Chondrocyte (in vitro differentiated cells): ENCODE measurements at regions not wholly inside any gene's neighbourhood (a gene's known extent, or its start where the extent isn't known, plus 50 kb on each side); places are given as distances from the start of the nearest gene placed in this dataset.

Experiments used
- DNase-seq: peaks from one replicate; pipeline ENCODE4 v3.0.0; 2021; ENCODE audit warnings: mixed read lengths, low spot score
- H3K27ac Mint-ChIP-seq: one replicate; pipeline ENCODE4 v1.8.0; 2021; ENCODE audit warnings: mild to moderate bottlenecking, moderate library complexity, mixed read lengths; ENCODE audit not compliant: unreplicated experiment
- H3K27me3 Mint-ChIP-seq: 2 replicates; pipeline ENCODE4 v1.8.0; 2021; ENCODE audit warnings: low read depth, mixed read lengths
- H3K36me3 Mint-ChIP-seq: 2 replicates; pipeline ENCODE4 v1.8.0; 2021; ENCODE audit warnings: low read depth, mixed read lengths
- H3K4me1 Mint-ChIP-seq: 2 replicates; pipeline ENCODE4 v1.8.0; 2021; ENCODE audit warnings: low read depth, mild to moderate bottlenecking, mixed read lengths
- H3K4me3 Mint-ChIP-seq: one replicate; pipeline ENCODE4 v1.8.0; 2021; ENCODE audit warnings: mild to moderate bottlenecking, moderate library complexity, mixed read lengths; ENCODE audit not compliant: unreplicated experiment
- H3K9me3 Mint-ChIP-seq: 2 replicates; pipeline ENCODE4 v1.8.0; 2021; ENCODE audit warnings: low read depth, mixed read lengths
- TF ChIP-seq, protein P1 (sequence below): fragments of 200-600 bp; sonication (generic); IDR thresholded peaks from 2 replicates; pipeline ENCODE4 v1.5.0; 2021; ENCODE audit warnings: antibody characterized with exemption, mild to moderate bottlenecking, moderate library complexity

DNA sequence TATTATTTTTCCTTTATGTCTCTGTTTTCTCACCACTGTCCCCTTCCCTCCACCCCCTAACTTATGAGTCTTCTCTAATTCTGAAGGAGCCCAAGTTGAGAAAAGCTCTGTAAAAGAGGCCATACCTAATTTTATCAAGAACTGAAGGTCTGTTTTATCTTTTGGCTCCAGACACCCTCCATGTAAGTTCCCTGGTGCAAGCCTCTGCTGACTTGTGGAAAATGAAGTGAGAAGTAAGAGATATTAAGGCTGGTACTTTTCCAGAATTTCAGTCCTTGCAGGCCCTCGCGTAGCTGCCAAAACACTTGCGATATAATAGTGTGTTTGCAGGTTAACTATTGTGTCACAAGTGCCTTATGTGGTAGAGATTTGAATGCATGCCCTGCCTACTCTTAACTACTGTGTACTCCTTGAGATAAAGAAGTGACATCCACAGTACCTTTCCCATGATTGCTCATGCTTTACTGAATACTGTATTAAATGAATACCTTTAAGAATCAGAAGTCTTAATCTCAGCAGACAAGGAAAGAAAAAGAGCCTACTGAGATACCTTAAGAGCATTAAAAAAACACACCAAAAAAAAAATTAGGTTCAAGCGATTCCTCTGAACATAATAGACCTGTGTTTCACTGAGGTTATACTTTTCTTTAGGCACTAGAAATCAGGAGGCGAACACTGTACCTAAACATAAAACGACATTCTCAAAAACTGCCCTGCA, 143.6 kb upstream of the ZNF184 start:
- H3K27ac Mint-ChIP-seq, result no peak overlapping the region
- H3K9me3 Mint-ChIP-seq, result no peaks in the 10 kb centered on the region
- H3K4me1 Mint-ChIP-seq, result peaks cover 17% of the 10 kb centered on the region
- H3K4me3 Mint-ChIP-seq, result peak overlapping the region; percentile 87
- H3K36me3 Mint-ChIP-seq, result no peaks in the 10 kb centered on the region
- H3K27me3 Mint-ChIP-seq, result peaks cover 31% of the 10 kb centered on the region
- no peak for DNase-seq
- TF ChIP-seq, protein P1, sequence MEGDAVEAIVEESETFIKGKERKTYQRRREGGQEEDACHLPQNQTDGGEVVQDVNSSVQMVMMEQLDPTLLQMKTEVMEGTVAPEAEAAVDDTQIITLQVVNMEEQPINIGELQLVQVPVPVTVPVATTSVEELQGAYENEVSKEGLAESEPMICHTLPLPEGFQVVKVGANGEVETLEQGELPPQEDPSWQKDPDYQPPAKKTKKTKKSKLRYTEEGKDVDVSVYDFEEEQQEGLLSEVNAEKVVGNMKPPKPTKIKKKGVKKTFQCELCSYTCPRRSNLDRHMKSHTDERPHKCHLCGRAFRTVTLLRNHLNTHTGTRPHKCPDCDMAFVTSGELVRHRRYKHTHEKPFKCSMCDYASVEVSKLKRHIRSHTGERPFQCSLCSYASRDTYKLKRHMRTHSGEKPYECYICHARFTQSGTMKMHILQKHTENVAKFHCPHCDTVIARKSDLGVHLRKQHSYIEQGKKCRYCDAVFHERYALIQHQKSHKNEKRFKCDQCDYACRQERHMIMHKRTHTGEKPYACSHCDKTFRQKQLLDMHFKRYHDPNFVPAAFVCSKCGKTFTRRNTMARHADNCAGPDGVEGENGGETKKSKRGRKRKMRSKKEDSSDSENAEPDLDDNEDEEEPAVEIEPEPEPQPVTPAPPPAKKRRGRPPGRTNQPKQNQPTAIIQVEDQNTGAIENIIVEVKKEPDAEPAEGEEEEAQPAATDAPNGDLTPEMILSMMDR, result no peak

DNA sequence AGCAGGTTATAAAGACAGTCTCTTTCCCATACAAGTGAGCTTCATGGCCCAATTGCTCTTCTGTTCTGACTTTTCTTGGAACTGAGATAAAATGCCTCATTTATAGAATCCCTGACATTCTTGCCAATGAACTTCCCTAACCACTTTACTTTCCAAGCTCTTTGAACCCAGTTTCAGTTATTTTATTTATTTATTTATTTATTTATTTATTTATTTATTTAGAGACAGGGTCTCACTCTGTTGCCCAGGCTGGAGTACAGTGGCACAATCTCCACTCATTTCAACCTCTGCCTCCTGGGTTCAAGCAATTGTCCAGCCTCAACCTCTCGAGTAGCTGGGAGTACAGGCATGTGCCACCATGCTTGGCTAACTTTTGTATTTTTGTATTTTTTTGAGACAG, 138.5 kb upstream of the ZNF184 start:
- H3K4me1 Mint-ChIP-seq, result peaks cover 5% of the 10 kb centered on the region
- TF ChIP-seq, protein P1, result no peak

DNA sequence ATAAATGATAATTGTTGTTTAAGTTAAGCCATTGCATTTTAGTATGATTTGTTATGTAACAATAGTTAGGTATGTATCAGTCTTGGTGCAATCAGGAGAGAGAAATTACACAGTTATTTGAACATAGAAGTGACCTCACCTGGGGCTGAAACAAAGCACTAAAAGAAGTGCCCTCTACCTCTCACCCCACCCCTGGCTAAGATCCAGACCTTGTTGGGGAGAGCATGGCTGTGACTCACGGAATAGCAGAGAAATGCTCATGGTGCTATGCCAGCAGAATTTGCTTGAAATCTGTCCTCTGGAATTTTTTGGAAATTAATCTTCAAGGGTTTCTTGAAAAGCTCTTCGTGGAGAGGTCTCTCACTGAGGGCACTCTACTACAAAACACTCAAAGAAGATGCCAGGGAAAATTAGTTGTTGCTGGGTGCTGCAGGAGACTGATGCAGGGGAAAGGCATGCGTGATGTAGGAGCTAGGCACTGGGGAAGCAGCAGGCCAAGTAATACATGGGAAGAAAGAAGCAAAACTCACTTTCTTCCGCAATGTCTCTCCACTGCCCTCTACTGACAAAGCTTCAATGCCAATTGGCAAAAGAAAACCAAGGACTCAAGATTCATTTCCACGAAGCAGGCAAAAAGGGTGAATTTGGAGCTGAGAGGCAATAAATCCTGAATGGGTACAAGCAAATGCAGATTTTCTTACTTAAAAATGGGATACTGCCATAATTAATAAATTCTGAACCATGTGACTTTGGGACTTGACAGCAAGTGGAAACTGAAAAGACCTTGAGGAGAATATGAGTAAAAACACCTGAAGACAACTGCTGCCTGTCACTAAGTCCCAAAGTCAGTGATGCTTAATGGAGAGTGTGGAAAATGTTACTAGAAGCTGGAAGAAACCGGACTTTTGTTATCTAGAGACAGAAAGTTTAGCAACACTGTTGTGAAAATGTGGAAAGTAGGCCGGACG, 136.3 kb upstream of the ZNF184 start:
- Mint-ChIP-seq H3K36me3 (no peaks in the 10 kb centered on the region), H3K27ac (no peak overlapping the region), H3K4me3 (no peak overlapping the region), H3K27me3 (peaks cover 14% of the 10 kb centered on the region), H3K9me3 (peaks cover 4% of the 10 kb centered on the region), H3K4me1 (peaks cover 20% of the 10 kb centered on the region)
- TF ChIP-seq, protein P1, result peak; percentile 80
- no peak for DNase-seq

More for the DNA sequence above, 138.5 kb upstream of the ZNF184 start:
- peaks cover 4% of the 10 kb centered on the region for H3K9me3 Mint-ChIP-seq
- no peak for DNase-seq
- no peaks in the 10 kb centered on the region for H3K36me3 Mint-ChIP-seq
- no peak overlapping the region for H3K4me3 Mint-ChIP-seq
- H3K27me3 Mint-ChIP-seq, result peaks cover 17% of the 10 kb centered on the region
- no peak overlapping the region for H3K27ac Mint-ChIP-seq

DNA sequence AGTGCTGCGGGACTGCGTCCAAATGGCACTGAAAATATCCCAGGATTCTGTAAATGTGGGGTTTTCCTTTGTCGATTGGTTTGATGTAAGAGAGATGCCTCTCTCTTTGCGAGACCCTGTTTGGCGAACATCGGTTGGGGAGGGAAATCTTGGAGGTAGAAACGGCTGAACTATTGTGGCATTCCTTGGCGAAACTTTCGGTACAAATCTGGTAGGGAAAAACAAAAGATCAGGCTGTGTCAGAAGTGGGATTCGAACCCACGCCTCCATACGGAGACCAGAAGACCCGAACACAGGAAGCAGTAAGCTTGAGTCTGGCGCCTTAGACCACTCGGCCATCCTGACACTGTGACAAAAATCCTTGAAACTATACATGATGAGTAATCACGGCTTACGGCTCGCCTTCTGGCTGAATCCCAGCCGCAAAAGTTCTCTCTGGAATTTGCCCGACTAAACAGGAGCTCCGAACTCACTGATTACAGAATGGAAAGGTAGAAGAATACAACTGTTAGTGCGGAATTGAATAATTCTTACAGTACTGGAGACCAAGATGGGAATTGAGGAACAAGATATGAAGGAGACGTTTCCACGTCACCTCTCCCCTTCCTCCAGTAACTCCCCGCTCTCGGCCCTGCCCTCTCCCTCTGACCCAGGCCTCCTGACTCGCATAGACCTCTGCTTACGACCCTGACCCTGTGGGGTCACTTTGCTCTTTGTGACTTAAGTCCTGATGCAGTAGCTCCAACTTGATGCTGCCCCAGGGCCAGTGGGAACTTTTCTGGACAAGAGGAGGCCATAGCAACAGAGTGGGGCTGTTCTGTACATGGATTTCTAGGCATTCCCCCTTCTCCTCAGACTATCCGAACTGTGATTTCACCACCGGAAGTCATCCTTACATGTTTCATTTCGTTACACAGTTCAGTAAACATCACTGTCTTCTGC, 132.8 kb upstream of the ZNF184 start:
- Mint-ChIP-seq H3K27me3 (peaks cover 14% of the 10 kb centered on the region), H3K4me3 (peak overlapping the region; percentile 78), H3K9me3 (peaks cover 4% of the 10 kb centered on the region), H3K4me1 (peaks cover 33% of the 10 kb centered on the region), H3K36me3 (no peaks in the 10 kb centered on the region), H3K27ac (peak overlapping the region; percentile 79)
- DNase-seq, result no peak
- TF ChIP-seq, protein P1, result peak; percentile 1
